Panc1 (cell line): ENCODE measurements at regions not wholly inside any gene's neighbourhood (a gene's known extent, or its start where the extent isn't known, plus 50 kb on each side); places are given as distances from the start of the nearest gene placed in this dataset.

Experiments
- POLR2AphosphoS5 ChIP-seq: IDR thresholded peaks from 2 replicates; pipeline ENCODE4 v1.6.1; 2012; ENCODE audit warnings: mild to moderate bottlenecking, low read depth, low read length, moderate library complexity
- REST ChIP-seq, 2 experiments: IDR thresholded peaks; 2 replicates each; pipeline ENCODE4 v1.6.1; 2011 to 2012; ENCODE audit warnings: low read depth in 2 of 2, control low read depth in 1 of 2, low read length in 1 of 2, mild to moderate bottlenecking in 1 of 2, moderate library complexity in 1 of 2; ENCODE audit not compliant: insufficient read depth in 1 of 2
- SIN3A ChIP-seq: IDR thresholded peaks from 2 replicates; pipeline ENCODE4 v1.6.1; 2012; ENCODE audit warnings: low read depth, mild to moderate bottlenecking, low read length, moderate library complexity, borderline replicate concordance; ENCODE audit not compliant: insufficient read depth
- TF ChIP-seq, protein P1 (sequence below): fragments of 450-650 bp; IDR thresholded peaks from 2 replicates; pipeline ENCODE4 v1.5.1; 2017; ENCODE audit warnings: mild to moderate bottlenecking

DNA sequence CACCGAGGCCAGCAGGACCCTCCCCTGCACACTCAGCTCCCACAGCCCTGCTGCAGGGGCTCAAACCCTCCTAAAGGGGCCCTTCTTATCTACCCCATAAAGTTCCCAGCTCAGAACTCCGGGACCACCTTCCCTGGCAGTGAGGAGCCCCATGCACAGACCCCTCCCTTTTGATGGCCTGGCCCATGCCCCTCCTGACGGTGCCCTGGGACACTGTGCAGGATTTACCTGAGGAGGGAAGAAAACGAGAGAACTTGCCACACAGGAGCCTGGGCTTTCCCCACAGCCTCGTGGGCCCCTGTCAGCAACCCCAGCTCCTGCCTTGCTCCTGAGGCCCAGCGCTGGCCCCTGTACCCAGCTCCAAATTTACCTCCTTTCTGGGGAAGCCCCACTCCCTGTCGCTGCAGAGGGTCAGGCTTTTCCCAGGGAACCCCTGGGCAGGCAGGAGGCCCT is 206.3 kb upstream of the SALL3 start:
- TF ChIP-seq, protein P1, sequence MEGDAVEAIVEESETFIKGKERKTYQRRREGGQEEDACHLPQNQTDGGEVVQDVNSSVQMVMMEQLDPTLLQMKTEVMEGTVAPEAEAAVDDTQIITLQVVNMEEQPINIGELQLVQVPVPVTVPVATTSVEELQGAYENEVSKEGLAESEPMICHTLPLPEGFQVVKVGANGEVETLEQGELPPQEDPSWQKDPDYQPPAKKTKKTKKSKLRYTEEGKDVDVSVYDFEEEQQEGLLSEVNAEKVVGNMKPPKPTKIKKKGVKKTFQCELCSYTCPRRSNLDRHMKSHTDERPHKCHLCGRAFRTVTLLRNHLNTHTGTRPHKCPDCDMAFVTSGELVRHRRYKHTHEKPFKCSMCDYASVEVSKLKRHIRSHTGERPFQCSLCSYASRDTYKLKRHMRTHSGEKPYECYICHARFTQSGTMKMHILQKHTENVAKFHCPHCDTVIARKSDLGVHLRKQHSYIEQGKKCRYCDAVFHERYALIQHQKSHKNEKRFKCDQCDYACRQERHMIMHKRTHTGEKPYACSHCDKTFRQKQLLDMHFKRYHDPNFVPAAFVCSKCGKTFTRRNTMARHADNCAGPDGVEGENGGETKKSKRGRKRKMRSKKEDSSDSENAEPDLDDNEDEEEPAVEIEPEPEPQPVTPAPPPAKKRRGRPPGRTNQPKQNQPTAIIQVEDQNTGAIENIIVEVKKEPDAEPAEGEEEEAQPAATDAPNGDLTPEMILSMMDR = no peak
- TF ChIP-seq SIN3A = no peak
- no peak for TF ChIP-seq REST (IDR thresholded peaks at IDR 0.05; ENCODE audit: insufficient read depth in 1 of 2, low read depth in 2 of 2, low read length in 1 of 2)
- no peak for TF ChIP-seq POLR2AphosphoS5
